GM03348 (cell line): ENCODE measurements at regions not wholly inside any gene's neighbourhood (a gene's known extent, or its start where the extent isn't known, plus 50 kb on each side); places are given as distances from the start of the nearest gene placed in this dataset.
"Not testable (repeated sequence)": the region's sequence is repeated elsewhere in the genome, so short reads cannot be mapped to it uniquely, and the experiment has no call there.

Experiments
- DNase-seq: peaks from one replicate; pipeline ENCODE4 v3.0.0; 2012; ENCODE audit warnings: low spot score

GRCh38 chr6:163739966-163740365 lies 325.4 kb downstream of the QKI start:
- DNase-seq, result no peak

GRCh38 chr6:163739408-163739725 lies 324.8 kb downstream of the QKI start:
- no peak for DNase-seq

- no peak for DNase-seq
Measured at GRCh38 chr6:163738725-163739407, 324.3 kb downstream of the QKI start.

GRCh38 chr6:163738304-163738703 lies 323.8 kb downstream of the QKI start:
- DNase-seq, result no peak

- DNase-seq, result no peak
Measured at GRCh38 chr6:163735076-163735475, 320.6 kb downstream of the QKI start.

GRCh38 chr6:163733061-163733460 lies 318.5 kb downstream of the QKI start:
- no peak for DNase-seq

GRCh38 chr6:163732479-163732878 lies 318.0 kb downstream of the QKI start:
- DNase-seq, result no peak

GRCh38 chr6:163732014-163732351 lies 317.5 kb downstream of the QKI start:
- DNase-seq, result not testable (repeated sequence)

- no peak for DNase-seq
Measured at GRCh38 chr6:163731215-163732013, 316.9 kb downstream of the QKI start.

- DNase-seq, result no peak
Measured at GRCh38 chr6:163730246-163731210, 316.0 kb downstream of the QKI start.

- DNase-seq, result no peak
Measured at GRCh38 chr6:163729127-163729872, 314.8 kb downstream of the QKI start.

- no peak for DNase-seq
Measured at GRCh38 chr6:163728442-163729126, 314.1 kb downstream of the QKI start.

- DNase-seq, result no peak
Measured at GRCh38 chr6:163726037-163726695, 311.6 kb downstream of the QKI start.

- no peak for DNase-seq
Measured at GRCh38 chr6:163725008-163725941, 310.8 kb downstream of the QKI start.

- no peak for DNase-seq
Measured at GRCh38 chr6:163724196-163724595, 309.7 kb downstream of the QKI start.

GRCh38 chr6:163723759-163724158 lies 309.2 kb downstream of the QKI start:
- no peak for DNase-seq

GRCh38 chr6:163721922-163722692 lies 307.6 kb downstream of the QKI start:
- DNase-seq, result no peak

- DNase-seq, result no peak
Measured at GRCh38 chr6:163721435-163721834, 306.9 kb downstream of the QKI start.
